ENCODE measurements at regions not wholly inside any gene's neighbourhood (a gene's known extent, or its start where the extent isn't known, plus 50 kb on each side); places are given as distances from the start of the nearest gene placed in this dataset.

DNA sequence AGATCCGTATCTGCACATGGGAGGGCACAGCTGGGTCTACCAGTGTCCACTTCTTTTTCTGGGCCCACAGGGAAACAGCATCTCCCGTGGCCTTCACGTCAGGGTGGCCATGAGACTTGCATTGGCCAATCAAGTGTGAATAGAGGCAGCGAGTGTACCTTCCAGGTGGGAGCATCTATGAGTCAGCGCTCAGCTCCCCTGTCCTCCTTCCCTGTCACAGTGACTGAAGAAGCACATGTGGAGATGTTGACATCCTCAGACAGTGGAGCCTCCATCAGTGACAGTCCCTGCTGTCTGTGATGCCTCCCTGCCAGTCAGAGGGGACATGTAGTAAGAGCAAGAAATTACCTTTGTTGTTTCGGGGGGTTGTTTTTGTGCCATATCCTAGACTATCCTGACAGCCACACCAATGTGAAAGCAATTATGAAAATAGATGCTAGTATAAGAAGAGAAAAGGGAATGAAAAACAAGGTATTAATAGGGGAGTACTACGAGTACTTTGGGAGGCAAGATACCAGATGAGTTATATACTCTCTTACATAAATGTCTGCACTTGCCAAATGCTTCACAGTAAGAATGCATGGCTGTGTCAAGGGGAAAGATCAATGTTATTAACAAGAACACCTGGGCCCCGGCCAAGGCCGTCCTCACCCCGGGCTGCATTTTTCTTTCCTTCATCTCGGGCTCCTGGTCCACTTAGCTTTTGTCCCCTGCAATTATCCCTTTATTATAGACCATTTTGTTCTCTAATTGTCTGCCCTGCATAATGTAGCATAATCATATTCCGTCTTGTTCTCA lies 86.0 kb downstream of the MATN1 start:
- no peak for DNase-seq

DNA sequence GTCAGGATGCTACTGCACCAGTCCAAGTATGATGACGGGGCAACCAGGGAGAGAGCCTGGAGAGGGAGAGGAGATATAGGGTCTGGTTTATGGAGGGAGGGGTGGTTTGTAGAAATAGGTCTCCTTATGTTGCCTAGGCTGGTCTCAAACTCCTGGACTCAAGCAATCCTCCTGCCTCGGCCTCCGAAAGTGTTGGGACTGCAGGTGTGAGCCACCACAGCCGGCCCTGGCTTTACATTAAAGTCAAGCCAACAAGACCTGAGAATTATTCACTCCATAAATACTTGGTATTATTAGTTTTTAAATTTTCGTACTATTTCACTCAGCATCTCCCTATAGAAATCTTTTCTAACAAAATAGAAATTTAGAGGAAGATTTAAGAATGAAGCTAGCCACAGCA lies 86.8 kb downstream of the MATN1 start:
- no peak for DNase-seq

DNA sequence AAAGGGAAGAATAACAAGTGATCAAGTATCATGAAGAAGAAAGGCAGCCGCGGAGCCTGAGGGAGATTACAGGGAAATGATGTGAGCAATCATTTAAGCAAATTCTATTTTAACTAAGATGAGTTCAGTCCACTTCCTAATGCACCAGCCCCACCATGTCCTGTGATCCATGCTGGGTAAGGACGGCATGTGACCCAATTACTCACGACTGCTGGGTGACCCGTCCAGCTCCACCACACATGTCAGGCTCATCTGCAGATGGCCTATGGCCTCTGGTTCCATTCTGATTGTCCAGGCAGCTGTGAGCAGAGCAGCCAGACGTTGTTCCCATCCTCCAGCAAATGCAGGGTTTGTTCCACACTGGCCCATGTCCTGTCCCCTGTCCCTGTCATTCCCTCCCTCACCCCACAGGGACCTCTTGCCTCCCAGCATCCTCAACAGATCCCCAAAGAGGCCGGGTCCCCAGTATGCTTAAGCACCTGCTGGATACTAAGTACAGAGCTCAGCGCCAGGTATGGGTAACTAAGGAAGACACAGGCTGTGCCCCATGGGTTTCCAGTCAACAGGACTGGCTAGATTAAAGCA lies 87.9 kb downstream of the MATN1 start:
- DNase-seq: no peak

DNA sequence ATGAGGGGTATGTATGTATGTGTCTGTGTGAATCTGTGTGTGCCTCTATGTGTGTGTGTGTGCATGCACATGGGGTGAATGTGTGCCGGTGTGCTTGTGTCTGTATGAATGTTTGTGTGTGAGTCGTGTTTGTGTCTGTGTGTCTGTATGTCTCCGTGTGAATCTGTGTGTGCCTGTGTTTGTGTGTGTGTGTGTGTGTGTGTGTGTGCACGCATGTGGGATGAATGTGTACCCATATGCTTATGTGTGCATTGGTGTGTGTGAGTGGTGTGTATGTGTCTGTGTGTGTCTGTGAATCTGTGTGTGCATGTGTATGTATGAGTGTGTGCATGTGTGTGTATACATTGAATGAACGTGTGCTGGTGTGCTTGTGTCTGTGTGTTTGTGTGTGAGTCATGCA lies 88.9 kb downstream of the MATN1 start:
- no peak for DNase-seq

DNA sequence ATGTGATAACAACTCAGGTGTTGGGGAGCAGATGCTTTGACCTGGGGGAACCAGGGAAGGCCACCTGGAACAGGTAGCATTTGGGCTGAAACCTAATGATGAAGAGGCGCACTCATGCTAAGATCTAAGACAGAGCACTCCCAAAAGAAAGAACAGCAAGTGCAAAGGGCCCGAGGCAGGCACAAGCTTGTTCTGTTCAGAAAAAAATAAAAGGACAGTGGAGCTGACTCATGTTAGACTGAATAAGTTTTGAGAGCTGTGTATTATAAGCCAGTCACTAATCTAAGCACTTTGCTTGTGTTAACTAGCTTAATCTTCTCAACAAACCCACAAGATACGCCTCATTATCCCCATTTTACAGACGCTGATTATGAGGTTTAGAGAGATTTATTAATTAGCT lies 90.1 kb downstream of the MATN1 start:
- no peak for DNase-seq

DNA sequence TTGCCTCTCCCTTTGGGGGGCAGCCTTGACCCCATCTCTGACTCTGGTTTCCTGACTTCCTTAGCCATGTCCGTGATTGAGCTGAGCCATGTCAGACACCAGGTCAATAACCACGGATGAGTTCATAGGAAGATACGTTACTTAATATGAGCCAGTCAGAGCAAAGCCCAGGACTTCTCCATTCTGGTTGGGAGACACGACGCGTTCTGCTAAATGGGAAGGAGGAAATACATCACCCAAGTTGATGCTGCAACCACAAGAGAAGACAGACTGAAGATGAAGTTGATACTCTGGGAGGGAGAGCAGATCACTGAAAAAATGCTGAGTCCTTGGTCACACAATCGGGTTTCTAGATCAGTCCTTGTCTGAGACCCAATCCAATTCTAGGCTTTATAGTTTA lies 90.9 kb downstream of the MATN1 start:
- no peak for DNase-seq

DNA sequence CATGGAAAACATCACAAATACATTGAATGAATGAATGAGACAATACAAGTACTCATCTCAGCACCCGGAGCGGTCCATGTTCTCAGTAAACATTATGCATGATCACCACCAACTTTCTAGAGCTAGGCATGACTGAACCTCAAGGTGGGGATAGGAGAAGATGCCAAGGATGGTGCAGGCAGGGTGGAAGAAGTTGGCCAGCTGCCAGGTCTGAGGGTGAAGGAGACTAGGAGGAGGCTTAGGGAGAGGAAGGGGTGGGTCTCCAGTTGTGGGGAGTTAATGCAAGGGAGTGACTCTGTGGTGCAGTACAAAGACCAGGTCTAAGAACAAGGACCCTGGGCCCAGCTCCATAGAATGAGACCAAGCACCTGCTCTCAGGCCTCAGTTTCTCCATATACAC lies 91.7 kb downstream of the MATN1 start:
- no peak for DNase-seq

DNA sequence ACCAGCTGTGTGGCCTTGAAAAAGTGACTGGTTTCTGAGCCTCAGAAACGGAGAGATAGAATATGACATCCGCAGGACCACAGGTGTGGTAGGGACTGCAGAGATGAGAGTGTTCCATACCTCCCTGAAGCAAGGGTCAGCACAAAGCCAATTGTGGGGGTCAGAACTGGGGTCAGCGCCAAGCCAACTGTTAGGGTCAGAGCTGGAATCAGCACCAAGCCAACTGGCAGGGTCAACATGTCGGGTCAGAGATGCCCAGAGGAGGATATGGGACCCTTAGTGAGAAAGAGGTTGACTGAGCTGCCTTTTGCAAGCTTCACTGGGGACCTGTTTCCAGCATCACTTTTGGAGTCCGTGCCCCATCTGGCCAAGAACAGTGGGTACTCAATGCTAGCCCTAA lies 93.9 kb downstream of the MATN1 start:
- DNase-seq: no peak

DNA sequence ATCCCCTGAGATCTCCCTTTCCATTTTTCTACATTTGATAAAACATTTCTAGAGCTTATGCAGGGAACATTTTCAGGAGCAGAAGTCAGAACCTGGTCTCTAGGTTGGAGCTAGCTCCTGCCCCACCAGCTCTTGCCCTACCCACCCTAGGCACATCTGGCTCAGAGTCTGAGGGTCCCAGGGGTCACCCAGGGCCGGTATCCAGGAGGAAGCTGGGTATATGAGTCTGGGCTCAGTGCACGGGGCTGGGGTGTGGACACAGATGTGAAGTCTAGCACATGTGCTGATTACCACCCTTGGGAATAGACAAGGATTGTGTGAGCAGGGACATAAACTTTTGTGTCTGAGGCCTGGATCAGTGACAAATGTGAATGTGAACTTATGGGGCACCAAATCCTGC lies 95.4 kb downstream of the MATN1 start:
- DNase-seq: no peak

DNA sequence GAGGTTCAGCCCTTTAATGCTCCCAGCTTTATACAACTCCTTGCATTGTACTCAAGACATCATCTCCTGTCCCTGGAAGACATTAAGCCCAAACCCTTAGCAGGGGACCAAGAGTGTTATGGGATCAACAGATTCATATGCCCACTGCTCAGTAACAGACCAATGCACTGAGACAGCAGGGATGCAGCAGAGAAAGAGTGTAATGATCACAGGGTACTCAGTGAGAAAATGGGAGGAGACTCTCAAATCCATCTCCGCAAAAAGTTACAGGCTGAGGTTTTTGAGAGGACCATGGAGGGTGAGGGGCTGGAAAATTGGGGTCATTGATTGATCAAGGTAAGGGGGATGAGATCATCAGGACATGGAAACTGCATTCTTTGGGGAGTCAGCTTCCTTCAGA lies 96.2 kb downstream of the MATN1 start:
- no peak for DNase-seq

DNA sequence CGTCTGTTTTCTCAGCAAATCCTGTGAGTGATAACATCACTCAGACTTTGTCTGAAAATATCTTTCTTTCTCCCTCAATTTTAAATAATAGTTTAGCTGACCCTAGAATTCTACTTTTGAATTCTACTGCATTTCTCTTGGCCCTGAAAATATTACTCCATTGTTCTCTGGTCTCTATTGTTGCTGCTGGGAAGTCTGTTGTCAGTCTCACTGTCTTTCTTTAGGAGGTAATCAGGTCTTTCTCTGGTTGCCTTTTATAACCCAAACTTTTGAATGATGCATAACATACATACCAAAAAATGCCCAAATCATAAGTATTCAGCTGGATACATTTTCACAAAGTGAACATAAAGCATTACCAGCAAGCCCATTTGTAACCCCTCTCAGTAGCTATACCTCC lies 100.0 kb downstream of the MATN1 start:
- no peak for DNase-seq

DNA sequence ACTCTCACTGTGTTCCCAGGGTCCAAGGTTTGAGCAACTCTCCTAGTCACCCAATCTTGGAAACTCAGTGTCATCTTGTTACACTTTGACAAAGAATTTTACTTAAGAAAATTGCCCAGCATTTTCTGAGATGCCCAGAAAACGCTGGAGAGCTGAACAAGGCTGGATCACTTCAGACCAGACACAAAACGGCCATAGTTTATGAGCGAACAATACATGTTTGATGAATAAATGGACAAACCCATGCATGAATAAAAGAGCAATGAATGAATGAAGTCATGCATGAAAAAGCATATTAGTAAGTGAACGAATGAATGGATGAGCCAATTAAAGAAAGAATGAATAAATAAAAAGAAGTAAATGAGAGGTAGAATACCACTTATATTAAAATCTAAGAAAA lies 103.8 kb downstream of the MATN1 start:
- no peak for DNase-seq

DNA sequence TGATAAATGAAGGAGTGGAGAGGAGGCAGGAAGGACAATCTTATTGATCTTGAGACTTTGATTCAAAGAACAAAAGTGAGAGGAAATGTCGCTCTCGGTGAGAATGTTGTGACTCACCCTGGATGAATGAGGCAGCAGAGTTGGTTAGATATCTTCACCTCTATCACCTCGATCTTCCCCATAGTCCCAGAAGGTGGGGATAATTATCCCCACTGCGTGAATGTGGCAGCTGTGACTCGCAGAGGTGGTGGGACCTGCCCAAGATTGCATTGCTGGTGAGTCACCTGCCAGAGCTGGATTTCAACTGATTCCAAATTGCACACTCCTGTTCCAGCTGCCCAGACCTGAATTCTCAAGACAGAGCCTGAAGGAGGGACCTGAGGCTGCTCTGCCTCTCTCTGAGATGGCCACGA lies 105.0 kb downstream of the MATN1 start:
- no peak for DNase-seq

DNA sequence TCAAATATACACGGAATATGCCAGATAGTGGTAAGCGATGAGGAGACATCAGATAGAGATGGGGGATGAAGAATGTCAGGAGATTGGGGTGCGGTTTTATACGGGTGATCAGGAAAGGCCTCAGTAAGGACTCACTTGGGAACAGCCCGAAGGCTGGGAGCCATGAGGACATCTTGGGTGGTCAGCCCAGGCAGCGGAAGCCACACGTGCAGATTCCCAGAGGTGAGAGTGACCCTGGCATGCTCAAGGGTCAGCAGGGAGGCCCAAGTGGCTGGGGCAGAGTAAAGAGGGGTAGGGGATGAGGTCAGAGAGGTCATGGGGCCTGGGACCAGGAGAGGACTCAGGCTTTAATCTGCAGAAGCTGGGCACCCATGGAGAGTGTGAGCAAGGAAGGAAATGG lies 106.6 kb downstream of the MATN1 start:
- no peak for DNase-seq

DNA sequence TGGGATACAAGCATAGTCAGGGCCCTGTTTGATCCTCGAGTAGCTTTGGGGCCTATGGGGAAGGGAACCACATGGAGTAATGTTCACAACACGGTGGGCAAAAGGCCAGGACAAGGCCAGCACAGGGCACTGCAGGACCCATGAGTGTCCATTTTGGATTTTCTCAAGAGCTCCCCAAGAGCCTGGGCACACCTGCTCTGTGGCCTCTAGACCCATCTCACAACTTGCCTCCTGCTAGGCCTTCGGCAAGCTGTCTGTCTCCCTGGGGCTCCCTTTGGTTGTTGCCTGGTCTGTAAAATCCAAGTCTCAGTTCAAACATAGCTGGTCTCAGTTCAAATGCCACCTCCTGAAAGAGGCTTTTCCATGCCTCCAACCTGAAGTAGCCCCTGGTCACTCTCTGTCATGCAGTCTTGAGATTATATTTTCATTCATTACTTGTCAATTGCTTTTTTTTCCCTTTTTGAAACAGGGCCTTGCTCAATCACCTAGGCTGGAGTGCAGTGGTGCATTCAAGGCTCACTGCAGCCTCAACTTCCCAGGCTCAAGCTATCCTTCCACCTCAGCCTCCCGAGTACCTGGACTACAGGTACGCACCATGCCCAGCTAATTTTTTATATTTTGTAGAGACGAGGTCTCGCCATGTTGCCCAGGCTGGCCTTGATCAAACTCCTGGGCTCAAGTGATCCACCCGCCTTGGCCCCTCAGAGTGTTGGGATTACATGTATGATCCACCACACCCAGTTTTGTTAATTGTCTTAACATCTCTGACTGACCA lies 107.4 kb downstream of the MATN1 start:
- DNase-seq: no peak

DNA sequence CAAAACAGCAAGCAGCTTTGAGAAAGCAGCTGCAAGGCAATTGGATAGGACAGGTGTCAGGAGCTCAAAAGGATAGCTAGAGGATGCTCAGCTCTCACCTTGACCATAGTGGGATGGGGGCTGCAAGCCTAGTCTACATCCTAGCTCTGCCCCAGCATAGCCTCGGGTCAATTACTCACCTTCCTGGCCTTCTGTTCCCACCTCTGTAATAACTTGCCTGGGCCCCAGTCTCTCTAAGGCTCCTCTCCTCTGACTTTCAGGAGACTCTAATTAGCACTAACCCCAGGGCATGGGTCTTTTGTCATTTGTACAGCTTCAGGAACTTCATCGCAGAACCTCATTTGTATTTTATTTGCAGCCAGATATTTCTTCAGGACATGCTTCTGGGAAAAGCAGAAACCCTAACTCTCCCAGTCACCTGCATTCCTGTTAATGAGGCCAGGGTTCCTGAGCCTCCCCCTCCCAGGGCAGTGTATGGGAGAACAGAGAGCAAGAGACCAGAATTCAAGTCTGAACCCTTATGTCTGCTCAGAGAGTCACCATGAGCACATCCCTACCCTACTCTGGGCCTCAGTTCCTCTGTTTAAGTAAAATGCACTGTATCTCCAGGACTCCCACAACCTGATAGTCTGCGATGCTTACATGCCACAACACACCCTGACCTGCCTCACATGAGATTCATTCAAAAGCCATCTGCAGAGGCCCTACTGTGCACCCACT lies 108.1 kb downstream of the MATN1 start:
- DNase-seq: no peak

DNA sequence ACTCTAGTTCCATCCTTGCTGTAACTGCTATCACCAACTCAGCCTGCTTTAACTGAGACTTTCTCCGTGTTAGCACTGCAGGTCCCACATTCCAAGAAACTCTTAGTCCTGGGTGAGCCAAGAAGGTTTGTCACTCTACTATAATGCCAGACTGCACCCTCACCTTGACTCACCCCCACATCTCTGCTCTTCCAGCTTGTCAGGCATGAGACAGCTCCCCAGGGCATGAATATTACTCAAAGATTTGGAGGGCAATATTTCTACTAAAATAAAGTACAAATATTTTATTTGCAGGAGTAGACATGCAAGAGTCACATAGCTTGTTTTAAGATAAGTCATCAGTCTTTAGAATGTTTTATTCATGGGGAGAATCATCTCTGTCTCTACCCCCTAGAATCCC lies 110.2 kb downstream of the MATN1 start:
- DNase-seq: no peak

DNA sequence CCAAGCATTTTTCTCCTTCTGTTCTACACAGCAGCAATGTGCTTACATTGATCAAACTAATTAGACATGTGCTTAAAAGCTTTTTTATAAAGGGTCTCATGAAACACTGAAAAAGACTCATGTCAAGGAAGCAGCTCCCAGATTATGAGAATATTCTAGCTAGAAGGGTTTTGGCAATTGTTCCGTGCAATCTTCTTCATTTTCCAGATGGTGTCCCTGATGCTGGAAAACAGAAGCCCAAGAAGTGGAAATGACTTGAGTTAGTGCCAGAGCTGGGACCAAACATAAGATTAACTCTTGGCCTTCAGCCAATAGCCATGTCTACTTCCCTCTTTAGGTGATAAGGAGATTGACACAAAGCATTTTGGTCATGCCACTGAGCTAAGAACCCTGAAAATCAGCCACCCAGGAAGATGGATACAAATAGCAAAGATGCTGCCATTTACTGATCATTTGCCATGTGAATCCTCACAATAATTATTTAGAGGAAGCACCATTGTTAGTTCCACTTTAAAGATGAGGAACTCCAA lies 110.8 kb downstream of the MATN1 start:
- DNase-seq: no peak

DNA sequence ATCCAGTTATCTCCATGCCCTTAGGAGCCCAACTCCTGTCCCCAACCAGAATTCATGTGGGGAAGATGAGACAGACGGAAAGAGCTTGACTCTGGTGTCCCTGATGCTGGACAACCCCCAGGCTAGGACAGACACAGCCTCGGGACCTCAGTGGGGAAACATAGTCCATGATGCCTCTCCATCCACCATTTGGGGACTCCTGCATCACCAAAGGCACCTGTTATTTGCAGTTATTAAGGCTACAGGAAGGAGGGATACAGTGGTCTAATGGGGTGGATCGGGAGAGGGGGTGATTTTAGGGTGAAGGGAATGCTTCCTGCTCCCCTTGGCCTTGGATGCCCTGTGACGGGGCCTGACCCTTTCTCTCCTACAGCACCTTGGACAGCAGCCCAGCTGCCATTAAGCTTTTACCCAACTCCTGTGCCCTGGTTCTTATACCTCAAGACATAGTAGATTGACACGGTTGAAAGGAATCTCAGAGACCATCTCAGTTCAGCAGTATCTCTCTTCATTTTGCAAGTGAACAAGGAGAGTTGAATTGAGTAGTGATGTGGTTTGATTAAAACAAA lies 111.6 kb downstream of the MATN1 start:
- no peak for DNase-seq

DNA sequence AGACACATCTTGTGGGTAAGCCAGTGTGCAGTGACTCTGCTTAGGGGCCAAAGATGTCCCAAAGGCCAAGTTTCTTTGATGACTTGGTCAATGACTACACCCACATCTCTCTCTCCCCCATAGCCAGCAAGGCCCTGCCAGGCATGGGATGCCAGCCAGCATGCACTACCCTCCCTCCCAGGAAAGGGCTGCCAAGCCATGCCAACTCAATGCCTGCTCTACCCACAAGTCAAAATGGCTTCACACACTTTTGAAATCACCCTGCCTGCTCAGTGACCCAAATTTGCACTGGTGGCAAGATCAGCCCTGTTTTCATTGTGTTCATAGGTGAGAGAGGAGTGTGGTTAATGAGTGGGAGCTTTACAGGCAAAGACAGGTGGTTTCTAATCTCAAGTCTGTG lies 112.5 kb downstream of the MATN1 start:
- no peak for DNase-seq

DNA sequence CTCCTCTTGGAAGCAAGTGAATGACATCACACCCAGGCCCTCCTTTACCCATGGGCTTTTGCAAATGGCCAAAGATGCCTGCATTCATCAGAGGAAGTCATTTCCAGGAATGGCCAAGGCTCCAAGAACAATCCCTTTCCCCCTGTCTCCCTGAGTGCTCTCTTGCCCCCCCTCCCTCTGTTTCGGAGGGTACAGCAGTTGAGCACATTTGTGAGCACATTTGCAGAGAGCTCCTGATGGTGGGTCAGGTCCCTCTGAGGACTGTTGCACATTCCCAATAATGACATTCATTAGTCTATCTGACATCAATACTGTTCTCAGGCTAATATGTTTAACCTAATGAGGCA lies 113.4 kb downstream of the MATN1 start:
- no peak for DNase-seq

DNA sequence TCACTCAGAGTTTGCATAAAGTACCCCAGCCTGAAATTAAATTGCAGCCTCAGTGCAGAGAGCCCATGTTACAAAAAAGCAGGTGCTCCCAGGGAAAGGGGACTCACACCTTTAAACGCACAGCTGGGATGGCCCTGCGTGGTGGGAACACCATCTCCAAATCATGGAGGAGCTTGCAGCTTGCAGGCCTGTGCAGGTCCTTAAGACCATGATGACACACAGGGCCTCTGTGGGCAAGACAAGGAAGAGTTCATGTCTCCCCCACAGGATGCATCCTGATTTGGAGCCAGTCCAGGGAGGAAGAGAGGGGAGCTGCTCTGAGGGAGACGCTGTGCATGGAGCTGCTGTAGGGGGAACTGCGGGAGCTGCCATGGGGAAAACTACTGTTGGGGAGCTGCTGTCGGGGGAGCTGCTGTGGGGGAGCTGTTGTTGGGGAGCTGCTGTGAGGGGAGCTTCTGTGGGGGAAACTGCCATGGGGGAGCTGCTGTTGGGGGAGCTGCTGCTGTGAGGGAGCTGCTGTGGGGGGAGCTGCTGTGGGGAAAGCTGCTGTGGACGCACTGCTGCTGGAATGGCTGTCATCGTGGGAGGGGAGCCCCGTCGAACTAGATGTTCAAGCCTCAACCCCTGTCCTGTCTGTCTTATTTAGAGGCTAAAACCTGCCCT lies 113.9 kb downstream of the MATN1 start:
- DNase-seq: no peak

DNA sequence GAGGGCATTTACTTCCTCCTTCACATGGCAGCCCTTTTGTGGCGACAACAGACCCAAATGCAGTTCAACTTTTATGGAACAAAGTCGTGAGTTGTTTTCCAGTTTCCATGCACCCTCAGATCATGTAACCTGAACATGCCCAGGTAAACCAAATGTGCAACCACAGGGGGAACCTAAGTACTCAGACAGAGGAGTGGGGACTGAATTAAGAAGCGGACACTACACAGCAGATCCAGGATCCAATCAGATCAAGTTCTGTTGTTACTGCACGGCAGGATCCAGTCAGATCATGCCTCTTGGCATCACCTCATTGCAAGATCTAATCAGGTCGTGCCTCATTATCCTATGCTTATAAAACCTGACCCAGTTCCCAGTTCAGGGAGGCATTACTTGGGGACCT lies 115.7 kb downstream of the MATN1 start:
- no peak for DNase-seq

All from CD4-positive, alpha-beta T cell treated with Interleukin-17A for 1 hour (primary cell).